HEK293 (cell line): ENCODE measurements at regions not wholly inside any gene's neighbourhood (a gene's known extent, or its start where the extent isn't known, plus 50 kb on each side); places are given as distances from the start of the nearest gene placed in this dataset.

Source experiments
- TRIM28 ChIP-seq: IDR thresholded peaks from 2 replicates; pipeline ENCODE4 v1.6.1; 2011; ENCODE audit warnings: low read length, control low read depth, borderline replicate concordance
- ZBTB1 ChIP-seq: fragments of 450-650 bp; formaldehyde crosslinking; IDR thresholded peaks from 2 replicates; pipeline ENCODE4 v1.5.1; 2016; ENCODE audit warnings: missing biosample characterization, missing genetic modification characterization
- ZFHX2 ChIP-seq: fragments of 450-650 bp; formaldehyde crosslinking; conservative IDR thresholded peaks from 2 replicates; pipeline ENCODE4 v1.5.1; 2016; ENCODE audit warnings: missing biosample characterization, missing genetic modification characterization
- ZFP37 ChIP-seq: fragments of 450-650 bp; formaldehyde crosslinking; IDR thresholded peaks from 2 replicates; pipeline ENCODE4 v1.5.1; 2016; ENCODE audit warnings: missing biosample characterization, missing genetic modification characterization
- ZNF114 ChIP-seq: fragments of 450-650 bp; formaldehyde crosslinking; IDR thresholded peaks from 2 replicates; pipeline ENCODE4 v1.5.0; 2017; ENCODE audit warnings: missing biosample characterization, missing genetic modification characterization
- ZNF2 ChIP-seq: fragments of 450-650 bp; formaldehyde crosslinking; IDR thresholded peaks from 2 replicates; pipeline ENCODE4 v1.5.1; 2016; ENCODE audit warnings: missing biosample characterization, missing genetic modification characterization
- ZNF24 ChIP-seq: fragments of 450-650 bp; formaldehyde crosslinking; IDR thresholded peaks from 2 replicates; pipeline ENCODE4 v1.5.1; 2016; ENCODE audit warnings: missing biosample characterization, missing genetic modification characterization
- ZNF521 ChIP-seq: fragments of 450-650 bp; formaldehyde crosslinking; IDR thresholded peaks from 2 replicates; pipeline ENCODE4 v1.5.1; 2017; ENCODE audit warnings: missing biosample characterization, mild to moderate bottlenecking, missing genetic modification characterization
- ZNF654 ChIP-seq: fragments of 450-650 bp; formaldehyde crosslinking; IDR thresholded peaks from 2 replicates; pipeline ENCODE4 v1.5.1; 2016; ENCODE audit warnings: low read depth, missing biosample characterization, missing genetic modification characterization
- ZNF837 ChIP-seq: fragments of 450-650 bp; formaldehyde crosslinking; IDR thresholded peaks from 2 replicates; pipeline ENCODE4 v1.5.1; 2016; ENCODE audit warnings: missing biosample characterization, missing genetic modification characterization
- TF ChIP-seq, protein P1 (sequence below): fragments of 450-650 bp; formaldehyde crosslinking; IDR thresholded peaks from 2 replicates; pipeline ENCODE4 v1.5.1; 2016; ENCODE audit warnings: missing biosample characterization, missing genetic modification characterization
- TF ChIP-seq, protein P2 (sequence below): fragments of 450-650 bp; formaldehyde crosslinking; IDR thresholded peaks from 2 replicates; pipeline ENCODE4 v1.5.1; 2016; ENCODE audit warnings: missing biosample characterization, missing genetic modification characterization
- TF ChIP-seq, protein P3 (sequence below): fragments of 450-650 bp; formaldehyde crosslinking; IDR thresholded peaks from 2 replicates; pipeline ENCODE4 v1.5.1; 2016; ENCODE audit warnings: missing biosample characterization, missing genetic modification characterization, borderline replicate concordance
- TF ChIP-seq, protein P4 (sequence below): fragments of 450-650 bp; formaldehyde crosslinking; conservative IDR thresholded peaks from 2 replicates; pipeline ENCODE4 v1.5.1; 2016; ENCODE audit warnings: low read depth, missing biosample characterization, missing genetic modification characterization

DNA sequence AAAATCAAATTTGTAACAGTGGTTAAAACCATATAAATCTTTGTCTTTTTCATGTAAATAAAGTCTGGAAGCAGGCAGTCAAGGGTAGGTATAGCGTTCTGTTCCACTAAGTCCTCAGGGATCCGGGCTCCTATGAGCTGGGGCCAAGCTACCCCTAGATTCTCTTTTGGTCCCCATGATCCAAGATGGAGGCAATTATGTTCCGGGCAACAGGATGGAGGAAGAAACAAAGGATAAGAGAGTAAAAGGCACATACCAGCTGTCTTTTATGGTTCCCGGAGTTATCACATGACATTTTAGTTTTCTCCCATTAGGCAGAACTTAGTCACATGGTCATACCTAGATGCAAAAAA lies 224.4 kb upstream of the NFE2L3 start:
- TF ChIP-seq, protein P1, sequence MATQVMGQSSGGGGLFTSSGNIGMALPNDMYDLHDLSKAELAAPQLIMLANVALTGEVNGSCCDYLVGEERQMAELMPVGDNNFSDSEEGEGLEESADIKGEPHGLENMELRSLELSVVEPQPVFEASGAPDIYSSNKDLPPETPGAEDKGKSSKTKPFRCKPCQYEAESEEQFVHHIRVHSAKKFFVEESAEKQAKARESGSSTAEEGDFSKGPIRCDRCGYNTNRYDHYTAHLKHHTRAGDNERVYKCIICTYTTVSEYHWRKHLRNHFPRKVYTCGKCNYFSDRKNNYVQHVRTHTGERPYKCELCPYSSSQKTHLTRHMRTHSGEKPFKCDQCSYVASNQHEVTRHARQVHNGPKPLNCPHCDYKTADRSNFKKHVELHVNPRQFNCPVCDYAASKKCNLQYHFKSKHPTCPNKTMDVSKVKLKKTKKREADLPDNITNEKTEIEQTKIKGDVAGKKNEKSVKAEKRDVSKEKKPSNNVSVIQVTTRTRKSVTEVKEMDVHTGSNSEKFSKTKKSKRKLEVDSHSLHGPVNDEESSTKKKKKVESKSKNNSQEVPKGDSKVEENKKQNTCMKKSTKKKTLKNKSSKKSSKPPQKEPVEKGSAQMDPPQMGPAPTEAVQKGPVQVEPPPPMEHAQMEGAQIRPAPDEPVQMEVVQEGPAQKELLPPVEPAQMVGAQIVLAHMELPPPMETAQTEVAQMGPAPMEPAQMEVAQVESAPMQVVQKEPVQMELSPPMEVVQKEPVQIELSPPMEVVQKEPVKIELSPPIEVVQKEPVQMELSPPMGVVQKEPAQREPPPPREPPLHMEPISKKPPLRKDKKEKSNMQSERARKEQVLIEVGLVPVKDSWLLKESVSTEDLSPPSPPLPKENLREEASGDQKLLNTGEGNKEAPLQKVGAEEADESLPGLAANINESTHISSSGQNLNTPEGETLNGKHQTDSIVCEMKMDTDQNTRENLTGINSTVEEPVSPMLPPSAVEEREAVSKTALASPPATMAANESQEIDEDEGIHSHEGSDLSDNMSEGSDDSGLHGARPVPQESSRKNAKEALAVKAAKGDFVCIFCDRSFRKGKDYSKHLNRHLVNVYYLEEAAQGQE (tag by site-specific recombination) = no peak
- TF ChIP-seq ZNF2 (tag by site-specific recombination) = no peak
- no peak for TF ChIP-seq TRIM28
- TF ChIP-seq, protein P2, sequence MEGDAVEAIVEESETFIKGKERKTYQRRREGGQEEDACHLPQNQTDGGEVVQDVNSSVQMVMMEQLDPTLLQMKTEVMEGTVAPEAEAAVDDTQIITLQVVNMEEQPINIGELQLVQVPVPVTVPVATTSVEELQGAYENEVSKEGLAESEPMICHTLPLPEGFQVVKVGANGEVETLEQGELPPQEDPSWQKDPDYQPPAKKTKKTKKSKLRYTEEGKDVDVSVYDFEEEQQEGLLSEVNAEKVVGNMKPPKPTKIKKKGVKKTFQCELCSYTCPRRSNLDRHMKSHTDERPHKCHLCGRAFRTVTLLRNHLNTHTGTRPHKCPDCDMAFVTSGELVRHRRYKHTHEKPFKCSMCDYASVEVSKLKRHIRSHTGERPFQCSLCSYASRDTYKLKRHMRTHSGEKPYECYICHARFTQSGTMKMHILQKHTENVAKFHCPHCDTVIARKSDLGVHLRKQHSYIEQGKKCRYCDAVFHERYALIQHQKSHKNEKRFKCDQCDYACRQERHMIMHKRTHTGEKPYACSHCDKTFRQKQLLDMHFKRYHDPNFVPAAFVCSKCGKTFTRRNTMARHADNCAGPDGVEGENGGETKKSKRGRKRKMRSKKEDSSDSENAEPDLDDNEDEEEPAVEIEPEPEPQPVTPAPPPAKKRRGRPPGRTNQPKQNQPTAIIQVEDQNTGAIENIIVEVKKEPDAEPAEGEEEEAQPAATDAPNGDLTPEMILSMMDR (tag by site-specific recombination) = no peak
- no peak for TF ChIP-seq ZNF24
- TF ChIP-seq ZNF654 (tag by site-specific recombination) = no peak
- no peak for TF ChIP-seq ZFP37
- TF ChIP-seq ZFHX2 = no peak
- TF ChIP-seq, protein P3, sequence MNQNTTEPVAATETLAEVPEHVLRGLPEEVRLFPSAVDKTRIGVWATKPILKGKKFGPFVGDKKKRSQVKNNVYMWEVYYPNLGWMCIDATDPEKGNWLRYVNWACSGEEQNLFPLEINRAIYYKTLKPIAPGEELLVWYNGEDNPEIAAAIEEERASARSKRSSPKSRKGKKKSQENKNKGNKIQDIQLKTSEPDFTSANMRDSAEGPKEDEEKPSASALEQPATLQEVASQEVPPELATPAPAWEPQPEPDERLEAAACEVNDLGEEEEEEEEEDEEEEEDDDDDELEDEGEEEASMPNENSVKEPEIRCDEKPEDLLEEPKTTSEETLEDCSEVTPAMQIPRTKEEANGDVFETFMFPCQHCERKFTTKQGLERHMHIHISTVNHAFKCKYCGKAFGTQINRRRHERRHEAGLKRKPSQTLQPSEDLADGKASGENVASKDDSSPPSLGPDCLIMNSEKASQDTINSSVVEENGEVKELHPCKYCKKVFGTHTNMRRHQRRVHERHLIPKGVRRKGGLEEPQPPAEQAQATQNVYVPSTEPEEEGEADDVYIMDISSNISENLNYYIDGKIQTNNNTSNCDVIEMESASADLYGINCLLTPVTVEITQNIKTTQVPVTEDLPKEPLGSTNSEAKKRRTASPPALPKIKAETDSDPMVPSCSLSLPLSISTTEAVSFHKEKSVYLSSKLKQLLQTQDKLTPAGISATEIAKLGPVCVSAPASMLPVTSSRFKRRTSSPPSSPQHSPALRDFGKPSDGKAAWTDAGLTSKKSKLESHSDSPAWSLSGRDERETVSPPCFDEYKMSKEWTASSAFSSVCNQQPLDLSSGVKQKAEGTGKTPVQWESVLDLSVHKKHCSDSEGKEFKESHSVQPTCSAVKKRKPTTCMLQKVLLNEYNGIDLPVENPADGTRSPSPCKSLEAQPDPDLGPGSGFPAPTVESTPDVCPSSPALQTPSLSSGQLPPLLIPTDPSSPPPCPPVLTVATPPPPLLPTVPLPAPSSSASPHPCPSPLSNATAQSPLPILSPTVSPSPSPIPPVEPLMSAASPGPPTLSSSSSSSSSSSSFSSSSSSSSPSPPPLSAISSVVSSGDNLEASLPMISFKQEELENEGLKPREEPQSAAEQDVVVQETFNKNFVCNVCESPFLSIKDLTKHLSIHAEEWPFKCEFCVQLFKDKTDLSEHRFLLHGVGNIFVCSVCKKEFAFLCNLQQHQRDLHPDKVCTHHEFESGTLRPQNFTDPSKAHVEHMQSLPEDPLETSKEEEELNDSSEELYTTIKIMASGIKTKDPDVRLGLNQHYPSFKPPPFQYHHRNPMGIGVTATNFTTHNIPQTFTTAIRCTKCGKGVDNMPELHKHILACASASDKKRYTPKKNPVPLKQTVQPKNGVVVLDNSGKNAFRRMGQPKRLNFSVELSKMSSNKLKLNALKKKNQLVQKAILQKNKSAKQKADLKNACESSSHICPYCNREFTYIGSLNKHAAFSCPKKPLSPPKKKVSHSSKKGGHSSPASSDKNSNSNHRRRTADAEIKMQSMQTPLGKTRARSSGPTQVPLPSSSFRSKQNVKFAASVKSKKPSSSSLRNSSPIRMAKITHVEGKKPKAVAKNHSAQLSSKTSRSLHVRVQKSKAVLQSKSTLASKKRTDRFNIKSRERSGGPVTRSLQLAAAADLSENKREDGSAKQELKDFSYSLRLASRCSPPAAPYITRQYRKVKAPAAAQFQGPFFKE (tag by site-specific recombination) = no peak
- no peak for TF ChIP-seq ZNF837 (tag by site-specific recombination)
- no peak for TF ChIP-seq ZNF521 (tag by site-specific recombination)
- no peak for TF ChIP-seq ZNF114 (tag by site-specific recombination)
- TF ChIP-seq, protein P4, sequence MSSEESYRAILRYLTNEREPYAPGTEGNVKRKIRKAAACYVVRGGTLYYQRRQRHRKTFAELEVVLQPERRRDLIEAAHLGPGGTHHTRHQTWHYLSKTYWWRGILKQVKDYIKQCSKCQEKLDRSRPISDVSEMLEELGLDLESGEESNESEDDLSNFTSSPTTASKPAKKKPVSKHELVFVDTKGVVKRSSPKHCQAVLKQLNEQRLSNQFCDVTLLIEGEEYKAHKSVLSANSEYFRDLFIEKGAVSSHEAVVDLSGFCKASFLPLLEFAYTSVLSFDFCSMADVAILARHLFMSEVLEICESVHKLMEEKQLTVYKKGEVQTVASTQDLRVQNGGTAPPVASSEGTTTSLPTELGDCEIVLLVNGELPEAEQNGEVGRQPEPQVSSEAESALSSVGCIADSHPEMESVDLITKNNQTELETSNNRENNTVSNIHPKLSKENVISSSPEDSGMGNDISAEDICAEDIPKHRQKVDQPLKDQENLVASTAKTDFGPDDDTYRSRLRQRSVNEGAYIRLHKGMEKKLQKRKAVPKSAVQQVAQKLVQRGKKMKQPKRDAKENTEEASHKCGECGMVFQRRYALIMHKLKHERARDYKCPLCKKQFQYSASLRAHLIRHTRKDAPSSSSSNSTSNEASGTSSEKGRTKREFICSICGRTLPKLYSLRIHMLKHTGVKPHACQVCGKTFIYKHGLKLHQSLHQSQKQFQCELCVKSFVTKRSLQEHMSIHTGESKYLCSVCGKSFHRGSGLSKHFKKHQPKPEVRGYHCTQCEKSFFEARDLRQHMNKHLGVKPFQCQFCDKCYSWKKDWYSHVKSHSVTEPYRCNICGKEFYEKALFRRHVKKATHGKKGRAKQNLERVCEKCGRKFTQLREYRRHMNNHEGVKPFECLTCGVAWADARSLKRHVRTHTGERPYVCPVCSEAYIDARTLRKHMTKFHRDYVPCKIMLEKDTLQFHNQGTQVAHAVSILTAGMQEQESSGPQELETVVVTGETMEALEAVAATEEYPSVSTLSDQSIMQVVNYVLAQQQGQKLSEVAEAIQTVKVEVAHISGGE (tag by site-specific recombination) = no peak
- TF ChIP-seq ZBTB1 (tag by site-specific recombination) = no peak
